ENCODE measurements at regions not wholly inside any gene's neighbourhood (a gene's known extent, or its start where the extent isn't known, plus 50 kb on each side); places are given as distances from the start of the nearest gene placed in this dataset.

DNA sequence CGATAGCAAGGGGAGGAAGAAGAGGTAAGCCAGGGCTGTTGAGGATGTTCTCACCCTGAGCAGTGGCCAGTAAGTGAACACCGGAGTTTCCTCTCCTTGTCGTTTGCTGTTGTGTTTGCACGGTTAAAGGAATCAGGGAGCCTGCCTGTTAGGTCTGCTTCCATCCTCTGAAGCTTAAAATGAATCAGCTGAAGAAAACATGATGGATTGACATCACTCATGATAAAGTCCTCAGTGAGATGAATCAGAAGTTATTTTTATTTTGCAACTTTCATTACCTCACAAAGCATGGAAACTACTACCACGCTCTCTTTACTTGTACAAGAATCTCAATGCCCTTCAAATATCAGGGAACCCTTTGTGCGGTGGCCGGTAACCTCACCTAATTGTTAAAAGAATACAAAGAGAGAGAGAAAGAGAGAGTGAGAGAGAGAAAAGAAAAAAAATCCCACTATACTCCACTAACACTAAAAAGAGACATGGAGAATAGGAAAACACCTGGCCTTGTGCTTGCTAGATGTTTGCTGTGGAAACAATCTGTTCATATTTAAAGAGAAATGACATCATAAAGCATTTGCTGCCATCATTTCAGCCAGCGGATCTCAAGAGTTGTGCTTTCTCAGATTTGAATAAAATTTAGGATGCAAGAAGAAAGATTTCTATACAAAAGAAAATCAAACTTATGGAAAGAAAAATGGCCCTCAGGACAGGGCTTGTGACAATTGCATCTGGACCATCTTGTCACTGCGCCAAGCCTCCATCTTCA is 441.6 kb upstream of the SALL1 start:
- no peak for DNase-seq (ENCODE audit: low read depth in 2 of 2)

DNA sequence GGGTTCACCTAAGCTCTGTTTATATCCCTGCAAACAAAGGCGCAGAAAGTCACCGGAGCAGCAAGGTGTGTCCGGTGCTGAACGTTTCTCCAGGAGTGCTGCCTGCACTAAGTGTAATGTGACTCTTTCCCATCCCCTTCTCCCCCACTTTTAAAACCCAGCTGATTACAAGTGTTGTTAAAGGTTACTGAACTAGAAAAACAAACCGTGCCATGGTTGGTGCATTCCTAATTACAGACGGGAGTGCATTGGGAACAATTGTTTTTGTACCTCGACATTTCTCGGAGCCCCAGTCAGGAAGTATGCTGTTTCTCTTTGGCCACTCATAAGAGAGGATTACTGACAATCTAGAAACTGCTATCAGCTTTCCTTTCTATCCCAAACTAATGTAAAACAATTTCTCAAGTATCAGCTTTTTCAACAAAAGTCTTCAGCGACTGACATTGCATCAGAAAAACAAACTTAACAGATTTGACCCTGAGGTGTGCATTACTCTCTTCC is 441.0 kb upstream of the SALL1 start:
- DNase-seq (ENCODE audit: low read depth in 2 of 2): no peak

DNA sequence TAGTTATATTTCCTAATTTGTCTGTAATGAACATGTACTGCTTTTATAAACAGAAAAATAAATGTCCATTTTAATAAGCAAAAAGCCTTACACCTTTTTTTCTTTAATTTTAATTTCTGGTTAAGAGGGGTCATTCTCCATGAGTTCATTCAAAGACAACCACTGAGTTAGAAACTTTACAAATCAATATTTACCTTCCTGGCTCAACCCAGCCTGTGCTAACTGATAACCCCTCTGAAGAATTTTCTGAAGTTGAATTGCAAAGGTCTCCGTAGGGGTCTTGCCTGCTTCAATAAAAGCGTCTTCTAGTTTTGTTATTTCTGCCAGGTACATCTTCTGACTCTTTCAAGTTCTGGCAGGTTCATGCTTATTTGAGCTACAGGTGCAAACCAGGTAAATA is 440.4 kb upstream of the SALL1 start:
- no peak for DNase-seq (ENCODE audit: low read depth in 2 of 2)

DNA sequence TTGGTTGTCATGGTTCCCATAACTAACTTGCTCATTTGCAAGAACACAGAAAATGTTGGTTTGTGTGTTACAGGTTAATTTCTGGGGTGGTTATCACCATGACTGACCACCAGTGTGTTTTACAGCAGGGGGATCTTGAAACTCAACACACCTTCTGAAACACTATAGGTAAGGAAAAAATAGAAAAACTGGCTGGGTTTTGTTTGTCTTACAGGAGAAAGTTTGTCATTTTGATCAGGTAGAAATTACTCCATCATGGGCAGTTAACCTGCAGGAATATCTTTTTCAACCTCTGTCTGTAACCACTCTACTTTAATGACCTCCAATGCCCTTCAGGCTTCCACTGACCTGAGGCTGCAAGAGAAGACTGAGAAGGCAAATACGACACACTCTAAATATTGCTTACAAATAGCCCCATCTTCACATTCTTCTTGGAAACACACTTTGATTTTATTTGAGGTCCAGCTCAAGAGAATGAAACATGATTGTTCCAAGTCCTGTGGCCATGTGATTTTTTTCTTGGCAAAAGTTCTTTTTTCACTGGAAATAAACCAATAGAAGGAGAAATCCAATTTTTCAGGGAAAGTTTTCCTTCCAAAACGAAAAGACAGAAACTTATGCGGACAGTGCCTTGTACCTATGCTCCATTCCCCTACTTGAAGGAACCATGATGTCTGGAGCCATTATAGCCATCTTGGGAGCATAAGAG is 428.7 kb upstream of the SALL1 start:
- DNase-seq (ENCODE audit: low read depth in 2 of 2): no peak

DNA sequence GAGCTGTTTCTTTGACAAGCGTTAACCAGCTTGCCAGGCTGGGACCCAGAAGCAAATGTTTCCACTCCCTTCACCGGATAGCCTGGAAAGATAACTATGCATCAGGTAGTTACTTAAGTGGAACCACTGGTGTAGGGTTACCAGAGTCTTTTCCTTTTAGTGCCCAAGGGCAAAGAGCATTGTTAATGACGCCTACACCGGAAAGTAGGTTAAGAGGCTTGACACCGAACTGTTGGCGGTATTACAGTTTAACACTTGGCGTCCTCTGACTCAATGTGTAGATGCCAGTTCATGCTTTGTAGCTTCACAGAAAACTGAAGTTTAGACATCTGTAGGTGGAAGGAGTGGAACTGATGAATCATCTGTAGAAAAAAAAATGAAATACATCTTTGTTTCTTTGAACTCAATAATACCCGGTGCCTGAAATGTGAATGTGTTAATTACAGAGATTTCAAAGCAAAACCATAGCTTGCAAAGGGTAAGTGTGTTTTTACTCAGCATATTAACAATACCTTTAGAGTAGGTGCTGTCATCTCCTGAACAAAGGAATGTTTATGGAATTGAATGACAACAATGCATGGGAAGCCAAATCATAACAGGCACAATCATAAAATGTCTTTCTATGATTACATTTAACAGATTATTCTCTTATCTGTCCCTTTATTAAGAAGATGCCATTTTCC is 426.7 kb upstream of the SALL1 start:
- no peak for DNase-seq (ENCODE audit: low read depth in 2 of 2)

DNA sequence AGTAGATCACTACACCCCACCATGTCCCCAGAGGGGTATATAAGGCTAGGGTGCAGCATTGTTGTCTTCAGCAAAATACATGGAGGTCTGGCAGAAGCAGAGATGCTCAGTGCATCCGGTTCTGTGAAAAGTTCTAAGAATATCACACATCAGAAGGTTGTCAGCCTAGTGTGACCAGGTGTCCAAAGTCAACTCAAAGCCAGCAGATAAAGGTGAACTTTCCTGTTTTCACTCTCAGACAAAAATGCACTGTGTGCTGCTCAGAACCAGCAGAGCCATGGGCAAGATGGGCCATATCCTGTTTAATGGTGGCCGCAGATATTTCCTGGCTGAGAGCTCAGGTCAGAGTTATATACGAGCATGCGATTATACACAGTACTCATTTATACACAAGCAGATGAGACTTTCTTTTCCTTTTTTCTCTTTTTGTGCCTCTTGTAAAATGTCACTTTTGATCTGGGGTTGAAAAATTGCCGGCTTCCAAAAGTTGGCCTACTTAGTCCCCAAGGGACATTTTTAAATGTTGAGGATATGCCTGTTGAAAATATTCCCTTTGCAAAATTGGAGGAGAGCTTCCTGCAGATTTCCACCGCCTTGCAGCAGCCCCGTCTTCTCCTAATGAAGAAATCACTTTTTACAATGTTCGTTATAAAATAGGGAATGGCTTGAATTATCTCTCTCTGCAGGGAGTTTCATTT is 425.6 kb upstream of the SALL1 start:
- no peak for DNase-seq (ENCODE audit: low read depth in 2 of 2)

DNA sequence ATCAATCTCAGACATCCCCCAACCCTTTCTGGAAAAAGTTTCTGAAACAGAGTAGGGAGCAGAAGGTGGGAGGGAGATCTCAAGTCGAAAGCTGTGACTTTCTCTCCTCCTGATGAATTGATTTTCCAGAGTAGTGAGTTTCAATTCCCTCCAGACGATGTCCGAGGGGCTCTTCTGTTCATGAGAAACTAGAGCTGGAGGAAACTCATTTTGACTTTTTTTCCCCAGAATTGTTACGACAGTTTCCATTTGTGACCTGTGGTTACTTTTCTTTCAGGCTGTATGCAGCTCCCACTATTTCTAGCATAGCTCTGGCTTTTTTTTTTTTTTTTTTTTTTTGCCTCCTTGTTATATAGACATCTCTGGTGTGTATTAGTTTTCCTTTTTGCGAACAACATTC is 422.1 kb upstream of the SALL1 start:
- no peak for DNase-seq (ENCODE audit: low read depth in 2 of 2)

DNA sequence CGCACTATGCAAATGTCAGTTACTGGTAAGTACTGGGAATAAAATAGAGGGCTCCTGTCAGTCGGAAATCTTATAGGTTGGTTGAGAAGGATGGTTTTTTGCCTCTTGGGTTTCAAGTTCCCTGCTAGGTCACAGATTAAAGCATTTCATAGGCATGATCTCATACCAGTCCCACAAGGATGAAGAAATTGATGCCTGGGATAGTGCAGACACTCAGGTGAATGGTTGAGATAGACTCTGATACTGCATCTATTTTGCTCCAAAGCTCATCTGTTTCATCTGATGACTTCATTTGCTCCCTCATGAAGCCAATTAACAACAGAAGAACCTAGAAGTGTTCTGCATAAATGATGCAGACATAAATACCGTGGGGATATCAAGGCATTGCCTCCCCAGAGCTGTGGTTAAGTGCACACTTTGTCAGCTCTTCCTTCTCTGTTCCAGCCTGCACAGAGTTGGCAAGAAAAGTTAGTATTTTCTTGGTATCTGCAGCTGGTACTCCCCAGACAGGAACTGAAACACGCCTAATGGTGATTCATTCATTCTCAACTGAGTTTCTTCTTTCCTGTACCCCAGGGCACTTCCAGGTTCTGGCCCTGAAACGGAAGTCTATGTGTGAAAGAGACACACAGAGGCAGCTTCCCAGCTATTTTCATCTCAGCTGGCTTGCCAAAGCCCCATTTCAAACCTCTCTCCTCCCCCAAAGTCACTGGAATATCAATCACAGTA is 418.3 kb upstream of the SALL1 start:
- DNase-seq (ENCODE audit: low read depth in 2 of 2): no peak

DNA sequence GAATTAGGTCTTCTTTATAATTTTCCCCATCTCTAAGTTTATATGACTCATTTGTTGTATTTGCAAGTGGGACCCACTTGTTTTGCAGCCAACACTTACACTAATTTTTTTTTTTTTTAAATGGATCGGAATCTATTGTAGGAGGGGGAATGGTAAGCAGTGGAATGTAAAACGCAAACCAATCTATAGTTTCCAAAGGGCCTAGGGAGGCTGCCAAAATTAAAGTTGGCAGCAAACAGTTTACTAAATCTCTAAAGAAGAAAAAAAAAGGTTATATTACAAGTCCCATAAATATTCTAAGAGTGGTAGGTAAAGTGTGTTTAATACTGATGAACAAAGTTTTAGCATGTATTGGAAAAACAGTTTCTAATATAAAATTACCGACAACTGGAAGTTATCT is 416.8 kb upstream of the SALL1 start:
- DNase-seq (ENCODE audit: low read depth in 2 of 2): no peak

DNA sequence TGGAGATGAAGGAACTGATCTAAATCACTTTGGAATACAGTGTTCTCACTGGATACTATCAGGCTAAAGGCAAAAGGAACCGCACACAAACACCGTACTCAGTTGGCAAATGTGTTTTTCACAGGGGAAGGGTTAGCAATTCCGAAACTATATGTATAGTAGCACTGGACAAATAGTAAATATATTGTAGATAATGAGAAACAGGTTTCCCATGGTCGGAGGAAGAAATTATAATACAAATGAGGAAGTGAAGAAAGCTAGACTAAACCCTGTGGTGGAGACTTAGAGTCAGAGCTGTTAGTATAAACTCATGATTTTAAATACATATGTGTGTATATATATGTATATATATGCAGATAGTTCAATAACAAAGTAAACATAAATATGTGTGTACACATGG is 414.1 kb upstream of the SALL1 start:
- DNase-seq (ENCODE audit: low read depth in 2 of 2): no peak

DNA sequence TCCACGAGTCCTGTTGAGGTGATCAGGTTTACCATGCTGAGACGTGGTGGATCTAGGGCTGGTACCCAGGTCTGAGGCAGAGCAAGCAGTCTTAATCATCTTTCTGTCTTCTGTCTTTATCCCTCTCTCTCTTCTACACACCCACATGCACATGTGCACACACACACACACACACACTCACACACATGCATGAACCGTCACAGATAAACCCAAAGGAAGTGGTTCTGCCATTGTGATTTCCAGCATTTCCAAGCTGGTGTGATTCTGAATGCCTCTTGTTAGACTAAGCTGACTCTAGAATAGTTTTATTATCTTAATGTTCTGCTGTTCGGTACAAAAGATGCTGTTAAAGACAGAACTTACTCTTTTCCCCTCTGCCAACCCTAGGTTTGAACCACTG is 411.8 kb upstream of the SALL1 start:
- DNase-seq (ENCODE audit: low read depth in 2 of 2): no peak

DNA sequence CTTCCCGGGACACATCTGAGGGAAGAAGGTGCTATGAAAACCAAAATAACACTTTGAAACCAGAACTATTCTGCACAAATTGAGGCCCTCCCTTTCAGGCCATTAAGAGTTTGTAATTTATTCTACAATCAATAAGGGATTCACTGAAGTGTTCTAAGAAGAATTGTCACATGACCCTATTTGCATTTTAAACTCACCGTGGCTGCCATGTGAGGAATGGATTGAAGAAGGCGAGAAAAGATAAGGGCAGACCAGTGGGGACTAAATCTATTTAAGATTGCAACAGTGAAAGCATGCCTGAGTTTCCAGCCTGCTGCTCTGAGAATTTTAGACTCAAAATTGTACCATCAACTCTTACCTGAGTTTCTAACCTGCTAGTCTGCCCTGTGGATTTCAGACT is 408.8 kb upstream of the SALL1 start:
- DNase-seq (ENCODE audit: low read depth in 2 of 2): no peak

DNA sequence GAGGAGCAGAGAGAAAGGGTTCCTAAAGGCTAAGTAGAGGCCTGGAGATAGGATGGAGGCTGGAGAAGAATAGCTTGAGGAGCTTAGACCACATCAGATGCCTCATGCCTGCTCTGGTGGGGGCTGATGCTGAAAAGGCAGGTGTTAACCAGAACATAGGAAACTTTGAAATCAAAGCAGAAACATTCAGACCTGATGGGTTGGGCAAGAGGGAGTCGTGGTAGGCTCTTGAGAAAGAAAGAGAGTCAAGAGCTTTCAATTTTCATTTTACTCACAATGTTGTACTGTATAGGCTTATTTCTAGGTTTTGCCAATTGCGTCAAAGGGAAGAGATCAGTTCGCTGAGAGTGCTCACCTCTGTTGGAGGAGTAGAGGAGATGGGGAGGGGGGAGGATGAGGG is 406.6 kb upstream of the SALL1 start:
- no peak for DNase-seq (ENCODE audit: low read depth in 2 of 2)

DNA sequence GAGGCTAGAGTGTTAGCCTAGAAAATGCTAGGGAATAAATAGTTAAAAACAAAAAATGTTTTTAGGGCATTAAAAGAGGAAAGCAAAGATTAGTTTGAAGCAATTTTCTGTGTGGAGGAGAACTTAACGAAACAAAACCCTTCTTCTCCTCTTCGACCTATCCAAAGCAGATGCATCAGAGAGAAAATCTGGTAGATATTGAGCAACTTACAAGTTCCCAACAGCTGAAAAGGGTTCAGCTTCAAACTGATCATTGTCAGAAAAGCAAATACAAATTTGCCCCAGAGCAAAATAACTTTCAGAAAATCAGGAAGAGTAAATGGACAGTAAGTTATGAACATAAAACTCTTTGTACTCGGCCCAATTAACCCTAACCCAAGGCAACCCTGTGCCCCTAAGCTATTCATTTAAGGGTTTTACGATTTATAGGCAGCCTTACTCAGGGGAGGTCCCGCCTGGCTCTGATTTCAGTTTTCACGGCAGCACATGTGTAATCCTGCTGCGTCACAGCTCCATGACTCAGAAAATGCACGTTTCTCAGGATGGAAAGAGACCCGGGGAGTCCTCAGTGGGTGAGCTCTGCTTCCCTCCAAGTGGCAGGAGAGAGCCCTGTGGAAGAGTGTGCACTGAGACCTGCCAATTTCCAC is 405.7 kb upstream of the SALL1 start:
- DNase-seq (ENCODE audit: low read depth in 2 of 2): no peak

DNA sequence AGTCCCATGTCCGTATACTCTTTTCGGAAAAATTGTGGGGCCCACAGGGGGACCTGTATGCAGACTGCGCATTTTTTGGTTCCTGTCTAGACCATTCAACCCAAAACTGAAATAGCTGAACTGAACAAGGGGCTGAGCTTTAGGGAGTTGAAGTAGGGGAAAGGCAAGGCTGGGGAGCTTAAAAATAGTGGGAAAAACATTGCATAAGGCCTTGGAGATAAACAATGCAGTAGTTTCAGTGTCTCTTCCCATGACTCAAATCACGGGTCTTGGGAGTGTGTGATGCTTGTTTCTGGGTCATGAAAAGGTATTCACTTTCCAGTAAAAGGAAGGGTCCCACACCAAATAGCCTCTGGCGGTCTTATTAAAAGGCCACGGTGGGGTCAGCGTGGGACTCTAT is 402.8 kb upstream of the SALL1 start:
- DNase-seq (ENCODE audit: low read depth in 2 of 2): no peak

DNA sequence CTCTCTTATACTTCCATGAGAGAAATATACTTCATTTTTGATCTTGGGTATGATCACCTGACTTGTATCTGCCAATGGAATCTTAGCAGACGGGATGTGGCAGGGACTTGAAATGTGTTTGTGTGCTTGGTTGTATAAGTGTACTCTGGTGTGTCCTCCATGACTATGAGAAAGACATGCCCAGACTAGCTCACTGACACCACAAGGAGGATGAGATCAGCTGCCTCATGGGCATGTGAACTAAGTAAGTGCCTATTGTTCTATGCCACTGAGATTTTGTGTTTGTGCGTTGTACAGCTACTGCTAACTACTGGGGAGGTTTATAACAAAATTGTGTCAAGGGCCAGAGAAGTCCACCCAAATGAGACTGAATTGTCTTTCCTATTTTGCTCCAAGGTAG is 402.2 kb upstream of the SALL1 start:
- no peak for DNase-seq (ENCODE audit: low read depth in 2 of 2)

DNA sequence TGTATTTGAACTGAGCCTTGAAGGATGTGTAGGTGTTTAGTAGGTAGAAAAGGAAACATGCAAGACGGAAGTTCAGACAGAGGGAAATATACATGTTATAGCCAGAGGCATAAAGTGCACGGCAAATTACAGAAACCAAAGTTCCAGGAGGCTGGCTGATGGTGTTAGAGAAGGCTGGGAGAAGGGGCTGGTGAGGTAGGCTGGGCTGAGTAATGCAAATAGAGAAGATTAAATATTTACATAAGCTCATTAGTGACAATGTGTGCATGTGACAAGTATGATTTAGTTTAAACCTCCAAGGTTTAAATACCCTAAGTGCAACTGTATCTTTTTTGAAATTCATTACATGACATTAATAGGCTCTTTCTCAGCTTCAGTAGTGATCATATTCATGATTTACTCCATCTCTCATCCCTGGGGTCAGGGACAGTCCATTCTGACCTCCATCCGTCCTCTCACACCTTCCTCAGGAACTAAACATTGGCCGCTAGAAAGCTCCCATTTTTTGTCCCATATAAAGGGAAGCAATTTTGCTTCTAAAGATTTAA is 399.8 kb upstream of the SALL1 start:
- no peak for DNase-seq (ENCODE audit: low read depth in 2 of 2)

DNA sequence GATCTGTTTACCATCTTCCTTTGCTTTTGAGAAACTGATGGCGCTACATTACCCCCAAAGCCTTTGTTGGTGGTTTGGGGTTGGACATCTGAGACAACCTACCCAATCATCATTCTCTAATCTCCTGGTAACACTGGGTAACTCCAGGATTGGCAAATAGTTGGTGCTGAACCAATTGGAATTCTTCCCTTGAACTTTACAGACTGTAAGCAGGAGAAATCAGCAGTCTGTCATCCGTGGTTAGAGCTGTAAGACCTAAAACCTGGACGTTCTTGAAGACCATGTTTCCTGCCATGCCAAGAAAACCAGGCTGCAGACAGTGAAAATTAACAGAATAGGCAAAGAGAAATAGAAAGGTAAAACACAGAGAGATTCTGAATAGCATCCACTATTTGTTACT is 398.8 kb upstream of the SALL1 start:
- DNase-seq (ENCODE audit: low read depth in 2 of 2): no peak

DNA sequence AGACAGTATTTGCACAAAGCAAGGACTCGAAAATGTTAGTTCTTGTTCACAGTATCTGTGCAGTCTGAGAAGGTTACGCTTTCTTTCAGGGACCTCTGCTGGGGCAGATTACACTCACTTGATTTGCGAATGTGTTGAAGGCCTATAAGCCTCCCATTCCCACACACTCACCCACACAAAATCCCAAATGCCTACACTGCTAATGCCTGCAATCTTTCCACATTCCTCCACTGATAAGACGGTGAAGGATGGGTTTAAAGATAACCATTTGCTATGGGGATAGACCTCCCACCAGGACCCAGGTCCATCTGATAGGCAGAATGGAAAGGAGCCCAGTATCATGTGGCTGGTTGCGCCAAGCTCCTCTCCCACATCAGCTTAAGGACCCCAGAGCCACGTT is 394.9 kb upstream of the SALL1 start:
- DNase-seq (ENCODE audit: low read depth in 2 of 2): no peak

DNA sequence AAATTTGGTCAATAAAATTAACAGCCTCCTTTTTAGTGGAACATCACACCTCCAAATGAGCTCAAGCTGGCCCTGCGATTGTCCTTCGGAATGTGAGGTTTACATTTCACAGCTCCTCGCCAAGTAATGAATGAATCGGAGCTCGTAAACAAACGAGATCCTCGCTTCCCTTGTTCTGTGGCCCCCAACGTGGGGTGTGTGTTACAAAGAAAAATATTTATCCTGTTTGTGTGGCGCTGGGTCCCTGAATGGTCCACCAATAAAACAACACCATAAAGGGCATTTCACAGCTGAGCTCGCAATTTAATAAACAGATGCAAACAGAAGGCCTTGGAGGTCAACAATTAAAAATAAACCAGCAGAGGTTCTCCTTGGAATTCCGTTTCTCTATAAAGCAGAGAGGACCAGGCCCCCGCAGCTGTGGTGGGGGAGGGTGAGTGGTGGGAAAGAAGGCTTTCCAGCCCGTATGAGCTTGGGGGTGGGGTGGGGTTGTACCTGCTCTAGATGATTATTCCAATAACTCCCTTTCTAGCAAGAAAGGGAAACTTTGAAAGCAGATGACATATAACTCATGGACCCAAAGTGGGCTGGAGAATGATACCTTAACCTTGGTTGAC is 393.9 kb upstream of the SALL1 start:
- DNase-seq (ENCODE audit: low read depth in 2 of 2): no peak
